Epidermal melanocyte (primary cell): ENCODE measurements at regions not wholly inside any gene's neighbourhood (a gene's known extent, or its start where the extent isn't known, plus 50 kb on each side); places are given as distances from the start of the nearest gene placed in this dataset.

Source experiments
- DNase-seq: peaks from one replicate; pipeline ENCODE4 v3.0.0; 2011; ENCODE audit warnings: low spot score; ENCODE audit not compliant: insufficient read length

- no peak for DNase-seq
These were observed 89.4 kb upstream of the RGMA start for GRCh38 chr15:93178371-93178770.

- DNase-seq: no peak
These were observed 87.1 kb upstream of the RGMA start for GRCh38 chr15:93176065-93176464.

- DNase-seq: no peak
These were observed 85.8 kb upstream of the RGMA start for GRCh38 chr15:93174836-93175235.

- DNase-seq: no peak
These were observed 84.4 kb upstream of the RGMA start for GRCh38 chr15:93173369-93173768.

GRCh38 chr15:93171476-93171875 is 82.5 kb upstream of the RGMA start:
- DNase-seq: no peak

- no peak for DNase-seq
These were observed 81.3 kb upstream of the RGMA start for GRCh38 chr15:93170329-93170728.

GRCh38 chr15:93168910-93169309 is 79.9 kb upstream of the RGMA start:
- no peak for DNase-seq

- DNase-seq: no peak
These were observed 78.3 kb upstream of the RGMA start for GRCh38 chr15:93167291-93167690.

- no peak for DNase-seq
These were observed 77.7 kb upstream of the RGMA start for GRCh38 chr15:93166675-93167074.

GRCh38 chr15:93165734-93166470 is 76.9 kb upstream of the RGMA start:
- DNase-seq: no peak

GRCh38 chr15:93164409-93164808 is 75.4 kb upstream of the RGMA start:
- DNase-seq: no peak

GRCh38 chr15:93162560-93162959 is 73.5 kb upstream of the RGMA start:
- no peak for DNase-seq

- DNase-seq: no peak
These were observed 70.9 kb upstream of the RGMA start for GRCh38 chr15:93159930-93160329.

- DNase-seq: no peak
These were observed 69.3 kb upstream of the RGMA start for GRCh38 chr15:93158097-93158900.

GRCh38 chr15:93154666-93155065 is 65.7 kb upstream of the RGMA start:
- DNase-seq: no peak

- no peak for DNase-seq
These were observed 63.9 kb upstream of the RGMA start for GRCh38 chr15:93152951-93153350.

- DNase-seq: no peak
These were observed 63.3 kb upstream of the RGMA start for GRCh38 chr15:93152360-93152759.

GRCh38 chr15:93150910-93151881 is 62.2 kb upstream of the RGMA start:
- no peak for DNase-seq

GRCh38 chr15:93146601-93147000 is 57.6 kb upstream of the RGMA start:
- DNase-seq: no peak

GRCh38 chr15:93146196-93146595 is 57.2 kb upstream of the RGMA start:
- no peak for DNase-seq

GRCh38 chr15:93144463-93145236 is 55.6 kb upstream of the RGMA start:
- no peak for DNase-seq
